HepG2 (cell line): ENCODE measurements at regions not wholly inside any gene's neighbourhood (a gene's known extent, or its start where the extent isn't known, plus 50 kb on each side); places are given as distances from the start of the nearest gene placed in this dataset.

Experiments used
- ATAC-seq: fragments of 200-7000 bp; cut with Tn5 transposase; 3 replicates; pipeline ENCODE4 v1.9.1; 2020; ENCODE audit warnings: mild to moderate bottlenecking, moderate library complexity
- BruUV-seq: library from RNA; stranded (reverse); fragments of 400-500 nt; replicated peaks from 2 replicates; lab custom pipeline; 2021; lab: Mats Ljungman, UMichigan
- CTCF ChIA-PET: fragments of 300-600 bp; formaldehyde crosslinking; extraction: SDS; loops from one replicate; lab custom pipeline; 2021; ENCODE audit warnings: low total read pairs, inconsistent platforms, low intra/inter-chr PET ratio; lab: Yijun Ruan, JAX
- POLR2A ChIA-PET: fragments of 350-600 bp; sonication (Branson Sonifier 250); formaldehyde crosslinking; loops from one replicate; lab custom pipeline; 2020; ENCODE audit warnings: antibody characterized with exemption, inconsistent platforms; lab: Yijun Ruan, JAX
- DNase-seq: peaks from one replicate; pipeline ENCODE4 v3.0.0-alpha.2; 2015; ENCODE audit warnings: low spot score
- FAIRE-seq: peaks from 3 replicates; lab custom pipeline; 2011; peaks lifted over from hg19 to GRCh38; lab: Jason Lieb, UNC
- H2AFZ ChIP-seq: one replicate; pipeline ENCODE4 v1.6.1; 2011; ENCODE audit warnings: low read length, inconsistent platforms
- H3K27ac ChIP-seq: fragments of 300-600 bp; 3 replicates; pipeline ENCODE4 v1.8.0; 2011; ENCODE audit warnings: mixed run types, mild to moderate bottlenecking, mixed read lengths, low read length, inconsistent platforms; ENCODE audit not compliant: insufficient read depth; ENCODE audit errors: extremely low read length
- H3K27me3 ChIP-seq, 2 experiments: fragments of 200-600 bp in 1 of 2; 2 replicates in 1 of 2; 3 replicates in 1 of 2; pipeline versions ENCODE4 v1.6.0 to v1.8.0; 2011; ENCODE audit warnings: low read length in 2 of 2, mild to moderate bottlenecking in 2 of 2, moderate library complexity in 2 of 2, inconsistent platforms in 1 of 2; ENCODE audit not compliant: insufficient read depth in 2 of 2, control insufficient read depth in 1 of 2
- H3K36me3 ChIP-seq, 2 experiments: fragments of 200-600 bp in 1 of 2; replicated peaks in 1 of 2; 2 replicates in 1 of 2; 3 replicates in 1 of 2; pipeline versions ENCODE4 v1.5.1 to v1.8.0; 2011; ENCODE audit warnings: low read length in 2 of 2, inconsistent platforms in 1 of 2; ENCODE audit not compliant: insufficient read depth in 2 of 2, control insufficient read depth in 1 of 2
- H3K4me1 ChIP-seq: 2 replicates; pipeline ENCODE4 v1.5.1; 2012; ENCODE audit warnings: low read length, inconsistent platforms; ENCODE audit not compliant: insufficient read depth
- H3K4me2 ChIP-seq: 2 replicates; pipeline ENCODE4 v1.6.0; 2011; ENCODE audit warnings: low read depth, low read length, inconsistent platforms
- H3K4me3 ChIP-seq, 3 experiments: fragments of 200-600 bp in 1 of 3; sonication (generic), shearing (Covaris generic) in 1 of 3; replicated peaks in 1 of 3; 2 replicates each; pipeline ENCODE4 v1.5.1; 2011 to 2016; ENCODE audit warnings: low read length in 3 of 3, inconsistent platforms in 2 of 3, low read depth in 2 of 3, mild to moderate bottlenecking in 2 of 3, control low read depth in 1 of 3, mixed read lengths in 1 of 3; ENCODE audit not compliant: insufficient read depth in 1 of 3
- H3K79me2 ChIP-seq: one replicate; pipeline ENCODE4 v1.6.1; 2011; ENCODE audit warnings: low read length, inconsistent platforms; ENCODE audit not compliant: insufficient read depth
- H3K9ac ChIP-seq: 2 replicates; pipeline ENCODE4 v1.6.0; 2011; ENCODE audit warnings: mild to moderate bottlenecking, low read depth, low read length, inconsistent platforms; ENCODE audit not compliant: insufficient read depth
- H3K9me3 ChIP-seq: 2 replicates; pipeline ENCODE4 v1.5.1; 2012; ENCODE audit warnings: mild to moderate bottlenecking, low read length
- H4K20me1 ChIP-seq: 2 replicates; pipeline ENCODE4 v1.6.0; 2011; ENCODE audit warnings: inconsistent platforms, mild to moderate bottlenecking, low read length, moderate library complexity; ENCODE audit not compliant: insufficient read depth
- ATF7 ChIP-seq, 2 experiments: fragments of 450-650 bp in 1 of 2; sonication (generic) in 1 of 2; formaldehyde crosslinking in 1 of 2; IDR thresholded peaks; 2 replicates each; pipeline versions ENCODE4 v1.4.0 to v1.6.1; 2016 to 2020; ENCODE audit warnings: antibody characterized with exemption in 1 of 2, mild to moderate bottlenecking in 1 of 2, missing genetic modification reagents in 1 of 2
- CREB1 ChIP-seq, 2 experiments: fragments of 450-650 bp in 1 of 2; IDR thresholded peaks; 2 replicates each; pipeline ENCODE4 v1.6.1; 2016 to 2017; ENCODE audit warnings: control low read depth in 1 of 2, mild to moderate bottlenecking in 1 of 2, missing compliant biosample characterization in 1 of 2, missing genetic modification characterization in 1 of 2
- HOXA5 ChIP-seq: sonication (generic); formaldehyde crosslinking; IDR thresholded peaks from 2 replicates; pipeline ENCODE4 v1.4.0; 2020; ENCODE audit warnings: missing genetic modification reagents
- ZNF552 ChIP-seq: sonication (generic); formaldehyde crosslinking; IDR thresholded peaks from 2 replicates; pipeline ENCODE4 v1.9.0; 2022; ENCODE audit warnings: missing genetic modification reagents, mild to moderate bottlenecking, borderline replicate concordance
- ZNF605 ChIP-seq: sonication (generic); formaldehyde crosslinking; IDR thresholded peaks from 2 replicates; pipeline ENCODE4 v1.8.0; 2022; ENCODE audit warnings: mild to moderate bottlenecking, missing genetic modification reagents
- WGBS: methylation state at CpG from one replicate; pipeline ENCODE4 v1.1.6; 2017; ENCODE audit warnings: low lambda C conversion rate; 5-methylcytosine and 5-hydroxymethylcytosine counted together
- in situ Hi-C: cut with HindIII; loops from 2 replicates; pipeline ENCODE4 v1.10.0; 2017; ENCODE audit warnings: low pct_unique_long_range_greater_than_20kb; ENCODE audit not compliant: extremely low pct_ligation_motif_present
- intact Hi-C: fragments of 100-400 bp; cut with micrococcal nuclease; formaldehyde crosslinking; loops from one replicate; pipeline ENCODE4 v1.10.0; 2022; ENCODE audit not compliant: unreplicated experiment
- TF ChIP-seq, protein P1 (sequence below): sonication (generic); formaldehyde crosslinking; conservative IDR thresholded peaks from 2 replicates; pipeline ENCODE4 v1.8.0; 2022; ENCODE audit warnings: mild to moderate bottlenecking, moderate library complexity, missing genetic modification reagents
- TF ChIP-seq, protein P2 (sequence below): sonication (generic); formaldehyde crosslinking; IDR thresholded peaks from 2 replicates; pipeline ENCODE4 v1.4.0; 2020; ENCODE audit warnings: low read depth, mild to moderate bottlenecking, missing genetic modification reagents

- H3K27ac ChIP-seq: no peak overlapping the region
- no TSS peak for BruUV-seq
- H3K9me3 ChIP-seq: peaks cover 39% of the 10 kb centered on the region
- H3K27me3 ChIP-seq: no peaks in the 10 kb centered on the region
- in situ Hi-C loops: no loop called here
- 6% methylated on average over 2 of the region's 2 CpGs for WGBS
- H3K4me3 ChIP-seq: no peak overlapping the region
- TF ChIP-seq ATF7 (IDR thresholded peaks at IDR 0.05) (peak; percentile 69), ATF7 (CRISPR knock-in tag; IDR thresholded peaks at IDR 0.05) (no peak), CREB1 (IDR thresholded peaks at IDR 0.05) (peak; percentile 92), CREB1 (CRISPR knock-in tag; IDR thresholded peaks at IDR 0.05) (no peak), ZNF605 (CRISPR knock-in tag) (no peak)
- TF ChIP-seq, all 625 proteins: peak for 2
- ChIA-PET CTCF (no interaction called here), POLR2A (no interaction called here)
- H4K20me1 ChIP-seq: no peaks in the 10 kb centered on the region
- H3K36me3 ChIP-seq: no peaks in the 10 kb centered on the region
- H2AFZ ChIP-seq: no peak overlapping the region
- H3K79me2 ChIP-seq: no peaks in the 10 kb centered on the region
- intact Hi-C loops: no loop called here
- no peaks in the 10 kb centered on the region for H3K4me1 ChIP-seq
- ATAC-seq (no peak), DNase-seq (no peak), FAIRE-seq (no peak)
- H3K4me2 ChIP-seq: no peak overlapping the region
- no peak overlapping the region for H3K9ac ChIP-seq
Observed at GRCh38 chrY:17050374-17050773, 829.6 kb downstream of the CDY2B start.

DNA sequence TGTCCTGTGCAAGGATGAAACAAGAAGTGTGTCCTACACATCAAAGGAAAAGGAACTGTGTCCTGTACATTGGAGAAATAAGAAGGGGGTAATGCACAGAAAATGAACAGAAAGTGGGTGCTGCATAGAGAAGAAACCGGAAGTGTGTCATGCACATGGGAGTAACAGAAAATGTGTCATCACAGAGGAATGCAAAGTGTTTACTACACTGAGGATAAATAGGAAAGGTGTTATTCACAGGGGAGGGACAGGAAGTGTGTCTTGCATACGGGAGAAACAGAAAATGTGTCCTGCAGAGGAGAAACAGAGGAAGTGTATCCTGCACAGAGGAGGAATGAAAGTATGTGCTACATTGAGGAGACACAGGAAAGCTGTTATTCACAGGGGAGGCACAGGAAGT, 834.9 kb downstream of the CDY2B start:
- H3K4me3 ChIP-seq: no peak overlapping the region
- H3K4me2 ChIP-seq: no peak overlapping the region
- H3K36me3 ChIP-seq: no peaks in the 10 kb centered on the region
- TF ChIP-seq, protein P1, sequence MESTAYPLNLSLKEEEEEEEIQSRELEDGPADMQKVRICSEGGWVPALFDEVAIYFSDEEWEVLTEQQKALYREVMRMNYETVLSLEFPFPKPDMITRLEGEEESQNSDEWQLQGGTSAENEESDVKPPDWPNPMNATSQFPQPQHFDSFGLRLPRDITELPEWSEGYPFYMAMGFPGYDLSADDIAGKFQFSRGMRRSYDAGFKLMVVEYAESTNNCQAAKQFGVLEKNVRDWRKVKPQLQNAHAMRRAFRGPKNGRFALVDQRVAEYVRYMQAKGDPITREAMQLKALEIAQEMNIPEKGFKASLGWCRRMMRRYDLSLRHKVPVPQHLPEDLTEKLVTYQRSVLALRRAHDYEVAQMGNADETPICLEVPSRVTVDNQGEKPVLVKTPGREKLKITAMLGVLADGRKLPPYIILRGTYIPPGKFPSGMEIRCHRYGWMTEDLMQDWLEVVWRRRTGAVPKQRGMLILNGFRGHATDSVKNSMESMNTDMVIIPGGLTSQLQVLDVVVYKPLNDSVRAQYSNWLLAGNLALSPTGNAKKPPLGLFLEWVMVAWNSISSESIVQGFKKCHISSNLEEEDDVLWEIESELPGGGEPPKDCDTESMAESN (CRISPR knock-in tag): no peak
- TF ChIP-seq HOXA5 (CRISPR knock-in tag): no peak
- TF ChIP-seq ZNF552: no peak
- TF ChIP-seq, protein P2, sequence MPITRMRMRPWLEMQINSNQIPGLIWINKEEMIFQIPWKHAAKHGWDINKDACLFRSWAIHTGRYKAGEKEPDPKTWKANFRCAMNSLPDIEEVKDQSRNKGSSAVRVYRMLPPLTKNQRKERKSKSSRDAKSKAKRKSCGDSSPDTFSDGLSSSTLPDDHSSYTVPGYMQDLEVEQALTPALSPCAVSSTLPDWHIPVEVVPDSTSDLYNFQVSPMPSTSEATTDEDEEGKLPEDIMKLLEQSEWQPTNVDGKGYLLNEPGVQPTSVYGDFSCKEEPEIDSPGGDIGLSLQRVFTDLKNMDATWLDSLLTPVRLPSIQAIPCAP (CRISPR knock-in tag): no peak
- no TSS peak for BruUV-seq
- H3K27ac ChIP-seq: no peak overlapping the region
- WGBS: 0% methylated on average over 2 of the region's 2 CpGs
- no peaks in the 10 kb centered on the region for H3K4me1 ChIP-seq
- H3K9ac ChIP-seq: no peak overlapping the region
- ATAC-seq: no peak
- FAIRE-seq: no peak
- in situ Hi-C loops (no loop called here), intact Hi-C loops (no loop called here)
- no peak for DNase-seq
- H2AFZ ChIP-seq: no peak overlapping the region
- H3K9me3 ChIP-seq: peaks cover 55% of the 10 kb centered on the region
- ChIA-PET CTCF (no interaction called here), POLR2A (no interaction called here)
- no peaks in the 10 kb centered on the region for H3K27me3 ChIP-seq
- H3K79me2 ChIP-seq: no peaks in the 10 kb centered on the region
- no peaks in the 10 kb centered on the region for H4K20me1 ChIP-seq
